DMS153 (cell line): ENCODE measurements at regions not wholly inside any gene's neighbourhood (a gene's known extent, or its start where the extent isn't known, plus 50 kb on each side); places are given as distances from the start of the nearest gene placed in this dataset.

Experiments
- DNase-seq: peaks from one replicate; lab custom pipeline; 2025; lab: John Stamatoyannopoulos, UW

DNA sequence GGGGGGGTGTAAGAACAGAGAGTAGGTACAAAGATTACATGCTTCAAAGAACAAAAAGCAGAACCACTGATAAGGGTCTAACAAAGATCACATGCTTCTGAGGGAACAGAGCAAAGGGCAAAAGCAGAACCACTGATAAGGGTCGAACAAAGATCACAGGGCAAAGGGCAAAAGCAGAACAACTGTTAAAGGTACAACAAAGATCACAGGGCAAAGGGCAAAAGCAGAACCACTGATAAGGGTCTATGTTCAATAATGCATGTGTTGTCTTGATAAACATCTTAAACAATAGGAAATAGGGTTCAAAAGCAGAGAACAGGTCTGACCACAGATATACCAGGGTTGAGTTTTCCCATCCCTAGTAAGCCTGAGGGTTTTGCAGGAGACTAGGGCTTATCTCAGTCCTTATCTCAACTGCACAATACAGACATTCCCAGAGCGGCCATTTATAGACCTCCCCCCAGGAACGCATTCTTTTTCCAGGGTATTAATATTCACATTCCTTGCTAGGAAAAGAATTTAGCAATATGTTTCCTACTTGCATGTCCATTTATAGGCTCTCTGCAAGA, 81.9 kb upstream of the PGR start:
- DNase-seq: no peak

DNA sequence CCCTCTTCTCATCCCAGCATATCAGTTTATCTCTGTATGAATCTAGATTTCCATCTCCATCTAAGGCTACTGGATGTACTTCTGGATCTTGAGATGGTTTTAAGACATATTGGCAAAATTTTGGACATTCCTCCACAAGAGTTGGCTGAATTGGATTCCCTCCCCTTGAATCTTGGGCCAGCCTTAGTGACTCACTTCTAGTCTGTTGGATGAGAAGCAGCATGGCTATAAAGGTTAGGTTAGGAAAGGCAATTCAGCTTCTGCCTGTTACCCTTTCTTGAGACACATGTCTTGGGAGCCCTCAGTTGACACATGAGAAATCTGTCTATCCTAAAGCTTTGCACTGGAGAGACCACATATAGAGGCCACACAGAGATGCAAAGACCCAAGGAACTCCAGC, 73.0 kb upstream of the PGR start:
- no peak for DNase-seq

DNA sequence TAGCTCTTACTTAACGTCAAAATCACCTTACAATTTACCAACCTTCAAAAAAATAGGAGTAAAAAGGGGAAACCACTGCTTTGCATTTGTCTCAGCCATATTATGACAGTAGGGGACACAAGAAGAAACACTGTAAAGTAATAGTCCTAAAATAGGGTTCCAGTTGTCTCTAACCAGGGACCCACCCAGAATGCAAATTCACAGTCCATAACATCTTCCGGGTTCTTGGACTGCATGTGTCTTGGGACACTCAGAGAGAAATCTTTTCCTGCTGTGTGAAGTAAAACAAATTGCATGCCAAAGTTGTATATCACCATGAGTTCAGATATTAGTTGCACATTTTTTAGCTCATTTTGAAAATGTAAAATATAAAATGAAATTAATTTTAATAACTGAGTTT, 69.8 kb upstream of the PGR start:
- DNase-seq: no peak

DNA sequence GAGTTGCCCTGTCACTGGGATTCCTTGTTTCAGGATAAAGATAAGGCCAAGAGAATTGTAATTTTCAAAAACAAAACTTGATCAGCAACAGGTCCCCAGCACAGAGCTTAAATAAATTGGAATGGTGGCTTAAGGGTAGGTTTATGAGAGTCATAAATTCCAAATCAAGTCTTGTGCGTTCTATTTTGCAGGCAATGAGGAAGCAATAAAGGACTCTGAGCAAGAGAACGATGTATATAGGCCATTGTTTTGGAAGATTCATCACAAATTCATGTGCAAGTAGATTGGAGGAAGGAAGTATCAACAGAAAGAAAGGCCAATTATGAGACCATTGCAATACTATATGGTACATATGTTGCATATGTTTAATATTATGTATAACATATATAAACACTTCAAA, 65.7 kb upstream of the PGR start:
- no peak for DNase-seq

DNA sequence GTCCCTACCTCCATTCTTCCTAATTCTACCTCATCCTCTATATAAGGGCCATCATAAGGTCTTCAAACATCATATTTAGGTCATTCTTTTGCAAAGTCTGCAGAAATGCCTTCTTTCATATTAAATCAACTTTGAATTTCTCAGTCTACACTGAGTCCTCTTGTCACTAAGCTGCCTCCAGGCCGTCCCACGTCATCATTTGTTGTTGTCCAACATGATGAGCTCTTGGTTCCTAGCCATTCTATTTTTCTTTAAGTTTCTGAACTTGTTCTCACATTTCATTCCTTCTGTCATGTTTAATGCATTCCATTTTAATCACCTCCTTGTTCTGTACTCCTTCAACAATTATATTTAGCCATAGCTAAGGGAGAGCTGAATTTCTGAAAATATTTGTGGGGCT, 59.2 kb upstream of the PGR start:
- DNase-seq: no peak

DNA sequence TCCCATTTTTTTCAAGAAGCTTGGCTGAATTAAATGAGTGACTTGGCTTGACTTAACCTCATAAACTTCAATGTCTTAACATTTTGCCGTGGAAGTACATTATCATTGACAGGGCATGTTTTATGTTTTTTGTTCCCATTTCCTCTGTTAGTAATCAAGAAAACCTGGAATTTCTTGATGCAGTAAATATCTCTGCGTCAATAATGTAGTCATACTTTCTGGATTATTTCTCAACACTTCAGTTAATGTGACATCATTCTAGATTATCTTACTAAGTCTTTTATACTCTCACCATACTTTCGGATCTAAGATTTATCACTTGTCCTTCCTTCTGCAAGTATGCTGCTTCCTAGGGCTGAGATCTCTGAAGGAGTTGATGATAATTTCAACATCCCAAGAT, 58.6 kb upstream of the PGR start:
- DNase-seq: no peak

DNA sequence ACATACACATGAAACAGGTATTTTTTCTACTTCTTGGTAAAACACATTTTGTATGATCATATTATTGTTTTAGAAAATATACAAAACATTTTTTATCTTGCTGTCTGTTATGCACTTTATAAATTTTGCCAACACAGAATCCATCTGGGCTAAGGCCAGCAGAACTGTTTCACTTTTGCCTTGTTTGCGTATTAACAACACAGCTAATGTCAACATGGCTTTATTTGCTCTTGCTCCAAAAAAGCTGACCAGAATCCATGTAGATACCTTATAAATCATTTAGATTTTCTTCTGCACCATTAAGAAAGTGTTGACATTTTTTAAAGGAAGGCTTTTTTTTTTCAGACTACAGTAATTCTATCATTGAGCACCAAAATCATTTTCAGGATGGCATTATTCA, 58.1 kb upstream of the PGR start:
- no peak for DNase-seq

DNA sequence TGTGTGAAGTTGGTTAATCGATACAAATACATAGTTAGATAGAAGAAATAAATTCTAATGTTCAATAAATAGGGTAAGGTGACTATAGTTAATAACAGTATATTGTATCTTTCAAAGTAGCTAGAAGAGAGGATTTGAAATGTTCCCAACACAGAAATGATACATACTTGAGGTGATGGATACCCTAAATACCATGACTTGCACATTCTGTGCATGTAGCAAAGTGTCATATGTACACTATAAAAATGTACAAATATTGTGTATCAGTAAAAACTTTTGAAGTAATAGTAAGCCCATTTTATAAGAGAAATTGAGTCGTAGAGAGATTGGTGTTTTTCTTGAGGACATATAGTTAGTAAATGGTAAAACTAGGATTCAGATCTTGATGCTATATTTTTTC, 56.4 kb upstream of the PGR start:
- no peak for DNase-seq

DNA sequence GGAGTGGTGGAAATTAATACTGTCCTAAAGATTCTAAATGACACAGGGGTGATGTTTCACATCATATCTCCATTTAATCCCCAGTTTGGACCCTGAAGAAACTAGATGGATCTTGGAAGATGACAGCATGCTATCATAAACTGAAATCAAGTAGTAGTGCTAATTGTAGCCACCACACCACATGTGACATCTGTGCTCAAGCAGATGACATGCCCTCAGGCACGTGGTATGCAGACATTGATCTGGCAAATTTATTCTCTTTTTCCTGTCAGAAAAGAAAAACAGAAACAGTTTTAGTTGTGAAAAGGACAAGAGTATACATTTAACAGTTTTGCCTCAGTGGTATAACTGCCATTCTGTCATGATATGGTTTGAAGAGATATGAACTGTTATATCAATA, 52.9 kb upstream of the PGR start:
- DNase-seq: no peak

DNA sequence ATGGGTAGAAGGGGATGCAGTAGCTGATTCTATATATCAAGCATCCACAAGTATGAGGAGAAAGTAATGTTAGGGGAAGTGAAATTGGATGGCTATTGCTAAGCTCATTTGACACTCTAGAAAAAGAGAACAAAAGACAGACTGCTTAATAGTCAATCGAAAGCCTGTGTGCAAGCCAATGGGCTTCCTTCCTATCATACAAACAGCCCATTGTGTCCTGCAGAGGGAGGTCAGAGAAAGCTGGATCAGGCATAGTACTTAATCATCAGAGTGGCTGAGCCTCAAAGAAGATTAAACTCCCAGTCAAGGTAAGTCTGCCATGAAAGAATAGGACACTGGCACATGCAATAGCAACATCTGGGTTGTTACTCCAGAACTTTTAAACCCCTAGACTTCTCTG, 50.9 kb upstream of the PGR start:
- DNase-seq: no peak
